ENCODE measurements at regions not wholly inside any gene's neighbourhood (a gene's known extent, or its start where the extent isn't known, plus 50 kb on each side); places are given as distances from the start of the nearest gene placed in this dataset.

GRCh38 chr6:144936764-144937163, 651.6 kb downstream of the UTRN start:
- Mint-ChIP-seq H3K27me3 (ENCODE audit: low read depth) (no peaks in the 10 kb centered on the region), H3K4me1 (no peaks in the 10 kb centered on the region), H3K27ac (no peak overlapping the region), H3K4me3 (no peak overlapping the region), H3K9me3 (peaks cover 14% of the 10 kb centered on the region), H3K36me3 (peaks cover 2% of the 10 kb centered on the region)
- no peak for DNase-seq (ENCODE audit: low spot score in 2 of 2, unreplicated experiment in 2 of 2)
- TF ChIP-seq CTCF (IDR thresholded peaks at IDR 0.05; ENCODE audit: unreplicated experiment), result no peak

- no peak for DNase-seq (ENCODE audit: low spot score in 2 of 2, unreplicated experiment in 2 of 2)
- Mint-ChIP-seq H3K9me3 (peaks cover 8% of the 10 kb centered on the region), H3K4me1 (no peaks in the 10 kb centered on the region), H3K36me3 (no peaks in the 10 kb centered on the region), H3K27ac (no peak overlapping the region), H3K27me3 (ENCODE audit: low read depth) (no peaks in the 10 kb centered on the region), H3K4me3 (no peak overlapping the region)
- TF ChIP-seq CTCF (IDR thresholded peaks at IDR 0.05; ENCODE audit: unreplicated experiment), result no peak
These were observed 654.8 kb downstream of the UTRN start for GRCh38 chr6:144939921-144940320.

GRCh38 chr6:144944106-144944505, 659.0 kb downstream of the UTRN start:
- no peak for TF ChIP-seq CTCF (IDR thresholded peaks at IDR 0.05; ENCODE audit: unreplicated experiment)
- no peak for DNase-seq (ENCODE audit: low spot score in 2 of 2, unreplicated experiment in 2 of 2)
- Mint-ChIP-seq H3K9me3 (peaks cover 3% of the 10 kb centered on the region), H3K4me1 (no peaks in the 10 kb centered on the region), H3K36me3 (no peaks in the 10 kb centered on the region), H3K27me3 (ENCODE audit: low read depth) (no peaks in the 10 kb centered on the region), H3K27ac (no peak overlapping the region), H3K4me3 (no peak overlapping the region)

GRCh38 chr6:144947398-144947976, 662.4 kb downstream of the UTRN start:
- H3K36me3 Mint-ChIP-seq, result no peaks in the 10 kb centered on the region
- no peaks in the 10 kb centered on the region for H3K4me1 Mint-ChIP-seq
- no peak overlapping the region for H3K27ac Mint-ChIP-seq
- H3K4me3 Mint-ChIP-seq, result no peak overlapping the region
- TF ChIP-seq CTCF (IDR thresholded peaks at IDR 0.05; ENCODE audit: unreplicated experiment), result no peak
- H3K27me3 Mint-ChIP-seq (ENCODE audit: low read depth), result no peaks in the 10 kb centered on the region
- DNase-seq (ENCODE audit: low spot score in 2 of 2, unreplicated experiment in 2 of 2), result no peak
- peaks cover 10% of the 10 kb centered on the region for H3K9me3 Mint-ChIP-seq

GRCh38 chr6:144951730-144952437, 666.7 kb downstream of the UTRN start:
- DNase-seq (ENCODE audit: low spot score in 2 of 2, unreplicated experiment in 2 of 2), result no peak
- Mint-ChIP-seq H3K9me3 (peaks cover 7% of the 10 kb centered on the region), H3K36me3 (no peaks in the 10 kb centered on the region), H3K27me3 (ENCODE audit: low read depth) (no peaks in the 10 kb centered on the region), H3K4me3 (no peak overlapping the region), H3K27ac (no peak overlapping the region), H3K4me1 (no peaks in the 10 kb centered on the region)
- no peak for TF ChIP-seq CTCF (IDR thresholded peaks at IDR 0.05; ENCODE audit: unreplicated experiment)
